ENCODE measurements at regions not wholly inside any gene's neighbourhood (a gene's known extent, or its start where the extent isn't known, plus 50 kb on each side); places are given as distances from the start of the nearest gene placed in this dataset.

DNA sequence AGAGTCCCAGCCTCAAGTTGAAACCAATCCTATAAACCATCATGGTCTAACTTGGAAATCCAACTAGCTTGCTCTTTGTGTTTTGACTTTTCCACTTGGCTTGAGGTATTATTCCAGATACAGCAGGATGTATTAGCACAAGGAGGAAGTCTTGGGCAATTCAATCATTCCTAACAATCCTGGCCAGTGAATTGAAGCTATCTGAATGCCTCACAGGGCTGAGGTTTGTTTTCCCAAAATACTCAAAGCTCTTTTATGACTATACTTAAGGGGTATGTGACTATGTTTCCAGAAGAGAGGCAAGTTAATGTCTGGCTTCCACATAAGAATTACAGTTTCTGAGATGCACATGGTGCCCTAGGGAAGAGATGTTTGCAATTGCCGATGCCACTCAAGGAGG is 66.8 kb upstream of the SH3RF1 start:
- Histone ChIP-seq H3K79me2 (ENCODE audit: insufficient read depth, low read length) (no peaks in the 10 kb centered on the region), H2AFZ (ENCODE audit: low read depth, low read length, poor library complexity, severe bottlenecking) (no peak overlapping the region), H3K4me1 (ENCODE audit: control insufficient read depth in 1 of 2, insufficient read depth in 2 of 2, low read length in 2 of 2) (peaks cover 0 to 12% of the 10 kb centered on the region in 2 experiments; a peak in 2 of 4 replicates), H3K4me3 (replicated peaks in 1 of 2; ENCODE audit: low read depth in 1 of 2, low read length in 2 of 2) (no peak overlapping the region), H3K9ac (ENCODE audit: low read length) (no peak overlapping the region), H3K27ac (ENCODE audit: low read depth, low read length) (no peak overlapping the region), H4K20me1 (ENCODE audit: insufficient read depth) (no peaks in the 10 kb centered on the region), H3K9me2 (ENCODE audit: insufficient read depth) (no peaks in the 10 kb centered on the region), H3K4me2 (ENCODE audit: low read length) (no peak overlapping the region), H3K27me3 (ENCODE audit: insufficient read depth, low read length) (no peaks in the 10 kb centered on the region), H3K36me3 (ENCODE audit: control insufficient read depth in 1 of 2, insufficient read depth in 2 of 2, low read length in 2 of 2) (no peaks in the 10 kb centered on the region), H3K9me3 (ENCODE audit: control insufficient read depth in 1 of 2, insufficient read depth in 1 of 2, low read depth in 1 of 2, low read length in 2 of 2) (no peaks in the 10 kb centered on the region)
- no peak for ATAC-seq
- intact Hi-C loops (cut with micrococcal nuclease), result no loop called here
- DNase-seq (ENCODE audit: low read depth, low spot score), result no peak
- POLR2A ChIA-PET, result interaction anchor here (0.6 kb wide), 1 partner anchor 258 kb away, joined by 3 read pairs; no protein-coding TSS in a partner anchor
- TF ChIP-seq RAD21 (IDR thresholded peaks at IDR 0.05; ENCODE audit: low read depth) (no peak), JUND (IDR thresholded peaks at IDR 0.05) (no peak), POLR2AphosphoS5 (IDR thresholded peaks at IDR 0.05; ENCODE audit: low read depth, low read length) (no peak), ZFX (IDR thresholded peaks at IDR 0.05) (no peak), EZH2 (IDR thresholded peaks at IDR 0.05) (no peak), SRF (IDR thresholded peaks at IDR 0.05; ENCODE audit: low read depth) (no peak), TCF7L2 (IDR thresholded peaks at IDR 0.05; ENCODE audit: borderline replicate concordance, extremely low read depth, insufficient read depth, insufficient read length) (no peak), ELF1 (IDR thresholded peaks at IDR 0.05; ENCODE audit: borderline replicate concordance, low read depth) (no peak), EGR1 (IDR thresholded peaks at IDR 0.05; ENCODE audit: low read depth) (no peak), ZNF274 (IDR thresholded peaks at IDR 0.05; ENCODE audit: low read depth, low read length) (no peak), CBX3 (IDR thresholded peaks at IDR 0.05; ENCODE audit: low read depth) (no peak), EZH2phosphoT487 (IDR thresholded peaks at IDR 0.05; ENCODE audit: borderline replicate concordance) (no peak), SIN3A (IDR thresholded peaks at IDR 0.05; ENCODE audit: low read depth) (no peak)
- RAD21 ChIA-PET (ENCODE audit: low non-redundant PET in 1 of 2, low total read pairs in 2 of 2, uncharacterized antibody in 2 of 2, unreplicated experiment in 2 of 2), result no interaction called here
- no TSS peak for BruUV-seq (replicated peaks)
- CTCF ChIA-PET, result no interaction called here

GRCh38 chr4:169335331-169335730 is 64.6 kb upstream of the SH3RF1 start:
- CTCF ChIA-PET, result no interaction called here
- H3K27me3 ChIP-seq (ENCODE audit: insufficient read depth, low read length), result no peaks in the 10 kb centered on the region
- intact Hi-C loops (cut with micrococcal nuclease), result no loop called here
- peak overlapping the region; percentile 45 for H3K4me2 ChIP-seq (ENCODE audit: low read length)
- H3K27ac ChIP-seq (ENCODE audit: low read depth, low read length), result no peak overlapping the region
- H3K4me3 ChIP-seq (replicated peaks in 1 of 2; ENCODE audit: low read depth in 1 of 2, low read length in 2 of 2), result no peak overlapping the region
- H4K20me1 ChIP-seq (ENCODE audit: insufficient read depth), result no peaks in the 10 kb centered on the region
- no peaks in the 10 kb centered on the region for H3K9me2 ChIP-seq (ENCODE audit: insufficient read depth)
- H3K9ac ChIP-seq (ENCODE audit: low read length), result no peak overlapping the region
- H3K36me3 ChIP-seq (ENCODE audit: control insufficient read depth in 1 of 2, insufficient read depth in 2 of 2, low read length in 2 of 2), result no peaks in the 10 kb centered on the region
- DNase-seq (ENCODE audit: low read depth, low spot score), result no peak
- peak overlapping the region; percentile 20 for H2AFZ ChIP-seq (ENCODE audit: low read depth, low read length, poor library complexity, severe bottlenecking)
- H3K9me3 ChIP-seq (ENCODE audit: control insufficient read depth in 1 of 2, insufficient read depth in 1 of 2, low read depth in 1 of 2, low read length in 2 of 2), result no peaks in the 10 kb centered on the region
- TF ChIP-seq SP1 (IDR thresholded peaks at IDR 0.05; ENCODE audit: low read depth) (no peak), JUND (IDR thresholded peaks at IDR 0.05) (peak; percentile 44; the same call in 1 of the 2 replicates), MAX (IDR thresholded peaks at IDR 0.05) (no peak), FOSL1 (IDR thresholded peaks at IDR 0.05; ENCODE audit: low read depth) (peak; percentile 54; the same call in 1 of the 2 replicates), CBX3 (IDR thresholded peaks at IDR 0.05; ENCODE audit: low read depth) (no peak), ELF1 (IDR thresholded peaks at IDR 0.05; ENCODE audit: borderline replicate concordance, low read depth) (no peak), ZNF274 (IDR thresholded peaks at IDR 0.05; ENCODE audit: low read depth, low read length) (no peak), TCF7L2 (IDR thresholded peaks at IDR 0.05; ENCODE audit: borderline replicate concordance, extremely low read depth, insufficient read depth, insufficient read length) (no peak)
- POLR2A ChIA-PET, result no interaction called here
- no TSS peak for BruUV-seq (replicated peaks)
- peak; percentile 55 for ATAC-seq
- no peaks in the 10 kb centered on the region for H3K79me2 ChIP-seq (ENCODE audit: insufficient read depth, low read length)
- RAD21 ChIA-PET (ENCODE audit: low non-redundant PET in 1 of 2, low total read pairs in 2 of 2, uncharacterized antibody in 2 of 2, unreplicated experiment in 2 of 2), result no interaction called here
- peaks cover 0 to 12% of the 10 kb centered on the region in 2 experiments; a peak in 2 of 4 replicates for H3K4me1 ChIP-seq (ENCODE audit: control insufficient read depth in 1 of 2, insufficient read depth in 2 of 2, low read length in 2 of 2)

All from HCT116 (cell line).